ENCODE measurements at regions not wholly inside any gene's neighbourhood (a gene's known extent, or its start where the extent isn't known, plus 50 kb on each side); places are given as distances from the start of the nearest gene placed in this dataset.
"Not testable (repeated sequence)": the region's sequence is repeated elsewhere in the genome, so short reads cannot be mapped to it uniquely, and the experiment has no call there.

DNA sequence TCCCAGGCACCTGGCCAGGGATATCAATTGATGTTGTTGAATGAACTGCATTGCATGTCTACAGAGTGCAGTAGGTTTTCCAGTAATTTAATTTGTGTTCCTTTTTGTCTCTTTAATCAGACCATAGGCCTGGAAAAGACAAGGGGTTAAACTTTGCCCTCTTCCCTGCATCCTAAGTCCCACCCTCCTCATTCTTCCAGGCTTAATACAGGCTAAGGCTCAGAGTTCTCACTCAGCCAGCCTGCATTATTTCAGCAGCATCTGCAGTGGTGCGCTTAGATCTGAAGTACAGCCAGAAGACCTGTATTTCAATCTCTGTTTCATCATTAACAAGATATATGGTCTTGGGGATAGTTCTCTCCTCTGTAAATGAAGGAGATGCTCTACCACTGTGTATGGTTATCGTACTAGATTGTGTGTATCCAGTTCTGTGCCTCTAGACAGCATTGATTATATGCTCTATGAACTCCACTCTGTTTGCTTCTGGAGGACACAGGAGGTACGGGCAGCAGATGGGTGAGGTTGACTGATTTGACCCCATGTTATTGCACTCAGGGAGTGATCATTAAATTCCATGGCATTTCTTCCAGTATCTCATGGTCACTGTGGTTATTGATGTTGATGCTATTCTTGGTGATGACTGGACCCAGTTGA is 286.1 kb downstream of the RPS6KC1 start:
- TF ChIP-seq, protein P1, sequence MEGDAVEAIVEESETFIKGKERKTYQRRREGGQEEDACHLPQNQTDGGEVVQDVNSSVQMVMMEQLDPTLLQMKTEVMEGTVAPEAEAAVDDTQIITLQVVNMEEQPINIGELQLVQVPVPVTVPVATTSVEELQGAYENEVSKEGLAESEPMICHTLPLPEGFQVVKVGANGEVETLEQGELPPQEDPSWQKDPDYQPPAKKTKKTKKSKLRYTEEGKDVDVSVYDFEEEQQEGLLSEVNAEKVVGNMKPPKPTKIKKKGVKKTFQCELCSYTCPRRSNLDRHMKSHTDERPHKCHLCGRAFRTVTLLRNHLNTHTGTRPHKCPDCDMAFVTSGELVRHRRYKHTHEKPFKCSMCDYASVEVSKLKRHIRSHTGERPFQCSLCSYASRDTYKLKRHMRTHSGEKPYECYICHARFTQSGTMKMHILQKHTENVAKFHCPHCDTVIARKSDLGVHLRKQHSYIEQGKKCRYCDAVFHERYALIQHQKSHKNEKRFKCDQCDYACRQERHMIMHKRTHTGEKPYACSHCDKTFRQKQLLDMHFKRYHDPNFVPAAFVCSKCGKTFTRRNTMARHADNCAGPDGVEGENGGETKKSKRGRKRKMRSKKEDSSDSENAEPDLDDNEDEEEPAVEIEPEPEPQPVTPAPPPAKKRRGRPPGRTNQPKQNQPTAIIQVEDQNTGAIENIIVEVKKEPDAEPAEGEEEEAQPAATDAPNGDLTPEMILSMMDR (IDR thresholded peaks at IDR 0.05), result no peak
- intact Hi-C loops (cut with DNase I, micrococcal nuclease), result no loop called here

DNA sequence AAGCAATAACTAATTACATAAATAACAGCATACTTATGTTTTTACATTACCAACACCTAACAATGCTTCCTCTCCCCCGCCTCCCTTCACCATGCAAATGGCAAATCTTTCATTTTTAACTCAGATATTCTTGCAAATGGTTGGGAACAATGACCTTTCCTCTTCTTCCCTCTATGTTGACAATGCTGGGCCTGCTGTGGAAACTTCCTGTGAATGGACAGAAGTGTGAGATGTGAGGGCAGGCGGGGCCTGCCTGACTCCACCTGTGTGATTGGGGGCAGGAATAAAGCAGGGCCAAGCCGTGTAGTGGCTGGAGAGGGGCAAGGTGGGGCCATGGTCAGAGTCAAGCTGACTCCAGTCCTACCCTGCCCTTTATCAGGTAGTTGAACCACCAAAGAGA is 289.6 kb downstream of the RPS6KC1 start:
- intact Hi-C loops (cut with DNase I, micrococcal nuclease), result no loop called here
- TF ChIP-seq, protein P1 (IDR thresholded peaks at IDR 0.05), result no peak
- ATAC-seq (no peak), DNase-seq (no peak)
- Histone ChIP-seq H3K36me3 (ENCODE audit: low read depth) (no peaks in the 10 kb centered on the region), H3K9me3 (no peaks in the 10 kb centered on the region), H3K4me3 (no peak overlapping the region), H3K4me1 (ENCODE audit: low read depth) (no peaks in the 10 kb centered on the region)

More for the DNA sequence above, 286.1 kb downstream of the RPS6KC1 start:
- no peaks in the 10 kb centered on the region for H3K4me1 ChIP-seq (ENCODE audit: low read depth)
- H3K36me3 ChIP-seq (ENCODE audit: low read depth), result no peaks in the 10 kb centered on the region
- no peak for DNase-seq
- no peaks in the 10 kb centered on the region for H3K9me3 ChIP-seq
- ATAC-seq, result no peak
- H3K4me3 ChIP-seq, result no peak overlapping the region

DNA sequence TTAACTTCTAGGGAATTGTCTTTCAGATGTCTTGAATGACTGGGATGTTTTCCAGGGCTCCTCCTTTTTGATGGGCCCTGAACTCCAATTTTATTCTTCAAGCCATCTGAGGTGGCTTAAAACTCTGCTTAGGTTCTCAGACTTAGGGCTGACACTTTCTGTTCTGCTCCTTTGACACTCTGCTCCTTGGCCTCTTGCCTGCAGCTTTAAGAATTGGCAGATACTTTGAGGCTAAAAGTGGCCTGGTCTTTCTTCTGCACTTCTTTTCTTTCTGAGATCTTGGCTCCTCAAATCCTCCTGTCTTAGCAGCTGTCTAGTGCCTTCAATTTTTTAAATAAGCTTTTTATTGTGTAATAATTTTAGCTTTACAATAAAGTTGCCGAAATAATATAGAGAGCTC is 294.6 kb downstream of the RPS6KC1 start:
- Histone ChIP-seq H3K36me3 (ENCODE audit: low read depth) (no peaks in the 10 kb centered on the region), H3K9me3 (no peaks in the 10 kb centered on the region), H3K4me1 (ENCODE audit: low read depth) (no peaks in the 10 kb centered on the region), H3K4me3 (no peak overlapping the region)
- DNase-seq (no peak), ATAC-seq (no peak)
- intact Hi-C loops (cut with DNase I, micrococcal nuclease), result no loop called here
- TF ChIP-seq, protein P1 (IDR thresholded peaks at IDR 0.05), result no peak

DNA sequence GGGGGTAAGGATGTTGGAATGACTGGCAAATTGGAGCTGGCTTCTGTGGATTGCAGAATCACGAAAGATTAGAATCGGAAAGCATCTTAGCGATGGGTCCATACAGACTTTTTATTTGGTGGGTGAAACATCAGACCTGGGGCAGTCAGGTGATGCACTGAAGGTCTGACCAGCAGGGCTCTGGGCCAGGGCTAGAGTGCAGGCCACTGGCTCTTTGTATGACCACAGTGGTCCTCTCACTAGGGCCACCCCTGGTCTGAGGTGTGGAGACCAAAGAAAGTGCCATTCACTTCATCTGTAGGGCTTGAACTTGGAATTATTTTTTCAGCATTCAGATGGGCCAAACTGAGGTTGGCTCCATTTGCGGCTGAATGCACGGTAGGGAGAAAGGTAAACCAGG is 306.4 kb downstream of the RPS6KC1 start:
- H3K4me3 ChIP-seq, result no peak overlapping the region
- intact Hi-C loops (cut with DNase I, micrococcal nuclease), result no loop called here
- no peaks in the 10 kb centered on the region for H3K9me3 ChIP-seq
- ATAC-seq (no peak), DNase-seq (no peak)
- TF ChIP-seq, protein P1 (IDR thresholded peaks at IDR 0.05), result no peak
- no peaks in the 10 kb centered on the region for H3K4me1 ChIP-seq (ENCODE audit: low read depth)
- H3K36me3 ChIP-seq (ENCODE audit: low read depth), result no peaks in the 10 kb centered on the region

DNA sequence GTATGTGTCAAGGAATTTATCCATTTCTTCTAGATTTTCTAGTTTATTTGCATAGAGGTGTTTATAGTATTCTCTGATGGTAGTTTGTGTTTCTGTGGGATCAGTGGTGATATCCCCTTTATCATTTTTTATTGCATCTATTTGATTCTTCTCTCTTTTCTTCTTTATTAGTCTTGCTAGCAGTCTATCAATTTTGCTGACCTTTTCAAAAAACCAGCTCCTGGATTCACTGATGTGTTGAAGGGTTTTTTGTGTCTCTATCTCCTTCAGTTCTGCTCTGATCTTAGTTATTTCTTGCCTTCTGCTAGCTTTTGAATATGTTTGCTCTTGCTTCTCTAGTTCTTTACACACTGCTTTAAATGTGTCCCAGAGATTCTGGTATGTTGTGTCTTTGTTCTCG is 307.3 kb downstream of the RPS6KC1 start:
- H3K4me1 ChIP-seq (ENCODE audit: low read depth); intact Hi-C loops (cut with DNase I, micrococcal nuclease); DNase-seq; H3K36me3 ChIP-seq (ENCODE audit: low read depth); ATAC-seq; H3K9me3 ChIP-seq; H3K4me3 ChIP-seq: not testable (repeated sequence)

DNA sequence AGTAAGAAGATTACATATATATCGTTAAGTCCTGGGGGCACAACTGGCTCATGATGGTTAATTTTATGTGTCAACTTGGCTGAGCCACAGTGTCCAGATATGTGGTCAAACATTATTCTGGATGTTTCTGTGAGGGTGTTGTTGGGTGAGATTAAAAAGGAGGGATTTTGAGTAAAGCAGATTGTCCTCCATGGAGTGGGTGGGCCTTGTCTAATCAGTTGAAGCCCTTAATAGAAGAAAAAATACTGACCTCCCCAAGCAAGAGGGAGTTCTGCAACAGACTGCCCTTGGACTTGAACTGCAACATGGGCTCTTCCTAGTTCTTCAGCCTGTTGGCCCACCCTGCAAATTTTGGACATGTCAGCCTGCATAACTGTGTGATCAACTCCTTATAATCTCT is 311.6 kb downstream of the RPS6KC1 start:
- H3K4me1 ChIP-seq (ENCODE audit: low read depth), result no peaks in the 10 kb centered on the region
- H3K9me3 ChIP-seq, result no peaks in the 10 kb centered on the region
- no peak overlapping the region for H3K4me3 ChIP-seq
- intact Hi-C loops (cut with DNase I, micrococcal nuclease), result no loop called here
- TF ChIP-seq, protein P1 (IDR thresholded peaks at IDR 0.05), result no peak
- no peaks in the 10 kb centered on the region for H3K36me3 ChIP-seq (ENCODE audit: low read depth)
- DNase-seq (no peak), ATAC-seq (no peak)

Data from mucosa of descending colon (tissue), 3 donors.